ENCODE measurements at regions not wholly inside any gene's neighbourhood (a gene's known extent, or its start where the extent isn't known, plus 50 kb on each side); places are given as distances from the start of the nearest gene placed in this dataset.

DNA sequence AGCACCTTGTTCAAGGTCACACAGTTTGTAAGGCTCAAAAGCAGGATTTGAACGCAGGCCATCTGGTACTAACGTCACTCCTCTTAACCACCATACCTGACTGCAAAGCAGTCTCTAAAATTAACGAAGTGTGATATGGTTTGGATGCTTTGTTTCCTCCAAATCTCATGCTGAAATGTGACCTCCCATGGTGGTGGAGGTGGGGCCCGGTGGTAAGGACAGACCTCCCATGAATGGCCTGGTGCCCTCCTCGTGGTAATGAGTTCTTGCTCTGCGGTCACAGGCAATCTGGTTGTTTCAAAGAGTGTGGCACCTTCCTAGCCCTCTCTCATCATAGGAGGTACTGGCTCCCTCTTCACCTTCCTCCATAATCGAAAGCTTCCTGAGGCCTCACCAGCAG is 102.2 kb upstream of the BCL2L14 start:
- H3K9me3 ChIP-seq (ENCODE audit: control insufficient read depth, insufficient read depth, low read depth, low read length), result no peaks in the 10 kb centered on the region
- no peak for DNase-seq (ENCODE audit: low read depth, low spot score)
- TF ChIP-seq POLR2AphosphoS5 (IDR thresholded peaks at IDR 0.05; ENCODE audit: low read depth, low read length) (no peak), SIN3A (IDR thresholded peaks at IDR 0.05; ENCODE audit: borderline replicate concordance, insufficient read depth, low read depth, low read length) (no peak), TCF7L2 (IDR thresholded peaks at IDR 0.05; ENCODE audit: low read depth, low read length) (no peak)
- TF ChIP-seq, protein P1, sequence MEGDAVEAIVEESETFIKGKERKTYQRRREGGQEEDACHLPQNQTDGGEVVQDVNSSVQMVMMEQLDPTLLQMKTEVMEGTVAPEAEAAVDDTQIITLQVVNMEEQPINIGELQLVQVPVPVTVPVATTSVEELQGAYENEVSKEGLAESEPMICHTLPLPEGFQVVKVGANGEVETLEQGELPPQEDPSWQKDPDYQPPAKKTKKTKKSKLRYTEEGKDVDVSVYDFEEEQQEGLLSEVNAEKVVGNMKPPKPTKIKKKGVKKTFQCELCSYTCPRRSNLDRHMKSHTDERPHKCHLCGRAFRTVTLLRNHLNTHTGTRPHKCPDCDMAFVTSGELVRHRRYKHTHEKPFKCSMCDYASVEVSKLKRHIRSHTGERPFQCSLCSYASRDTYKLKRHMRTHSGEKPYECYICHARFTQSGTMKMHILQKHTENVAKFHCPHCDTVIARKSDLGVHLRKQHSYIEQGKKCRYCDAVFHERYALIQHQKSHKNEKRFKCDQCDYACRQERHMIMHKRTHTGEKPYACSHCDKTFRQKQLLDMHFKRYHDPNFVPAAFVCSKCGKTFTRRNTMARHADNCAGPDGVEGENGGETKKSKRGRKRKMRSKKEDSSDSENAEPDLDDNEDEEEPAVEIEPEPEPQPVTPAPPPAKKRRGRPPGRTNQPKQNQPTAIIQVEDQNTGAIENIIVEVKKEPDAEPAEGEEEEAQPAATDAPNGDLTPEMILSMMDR (IDR thresholded peaks at IDR 0.05), result no peak
- TF ChIP-seq, protein P2, sequence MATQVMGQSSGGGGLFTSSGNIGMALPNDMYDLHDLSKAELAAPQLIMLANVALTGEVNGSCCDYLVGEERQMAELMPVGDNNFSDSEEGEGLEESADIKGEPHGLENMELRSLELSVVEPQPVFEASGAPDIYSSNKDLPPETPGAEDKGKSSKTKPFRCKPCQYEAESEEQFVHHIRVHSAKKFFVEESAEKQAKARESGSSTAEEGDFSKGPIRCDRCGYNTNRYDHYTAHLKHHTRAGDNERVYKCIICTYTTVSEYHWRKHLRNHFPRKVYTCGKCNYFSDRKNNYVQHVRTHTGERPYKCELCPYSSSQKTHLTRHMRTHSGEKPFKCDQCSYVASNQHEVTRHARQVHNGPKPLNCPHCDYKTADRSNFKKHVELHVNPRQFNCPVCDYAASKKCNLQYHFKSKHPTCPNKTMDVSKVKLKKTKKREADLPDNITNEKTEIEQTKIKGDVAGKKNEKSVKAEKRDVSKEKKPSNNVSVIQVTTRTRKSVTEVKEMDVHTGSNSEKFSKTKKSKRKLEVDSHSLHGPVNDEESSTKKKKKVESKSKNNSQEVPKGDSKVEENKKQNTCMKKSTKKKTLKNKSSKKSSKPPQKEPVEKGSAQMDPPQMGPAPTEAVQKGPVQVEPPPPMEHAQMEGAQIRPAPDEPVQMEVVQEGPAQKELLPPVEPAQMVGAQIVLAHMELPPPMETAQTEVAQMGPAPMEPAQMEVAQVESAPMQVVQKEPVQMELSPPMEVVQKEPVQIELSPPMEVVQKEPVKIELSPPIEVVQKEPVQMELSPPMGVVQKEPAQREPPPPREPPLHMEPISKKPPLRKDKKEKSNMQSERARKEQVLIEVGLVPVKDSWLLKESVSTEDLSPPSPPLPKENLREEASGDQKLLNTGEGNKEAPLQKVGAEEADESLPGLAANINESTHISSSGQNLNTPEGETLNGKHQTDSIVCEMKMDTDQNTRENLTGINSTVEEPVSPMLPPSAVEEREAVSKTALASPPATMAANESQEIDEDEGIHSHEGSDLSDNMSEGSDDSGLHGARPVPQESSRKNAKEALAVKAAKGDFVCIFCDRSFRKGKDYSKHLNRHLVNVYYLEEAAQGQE (IDR thresholded peaks at IDR 0.05; ENCODE audit: insufficient read depth in 1 of 2, low read depth in 2 of 2, low read length in 1 of 2), result no peak
- no peaks in the 10 kb centered on the region for H3K4me1 ChIP-seq (ENCODE audit: control insufficient read depth, insufficient read depth, low read length)
- BruUV-seq (replicated peaks), result no TSS peak
- in situ Hi-C loops (cut with HindIII; ENCODE audit: low pct_unique_long_range_greater_than_20kb, low sequenced_read_pairs) (no loop called here), intact Hi-C loops (cut with micrococcal nuclease; ENCODE audit: unreplicated experiment) (no loop called here)
- no peak overlapping the region for H3K4me3 ChIP-seq (ENCODE audit: low read depth in 2 of 2, low read length in 2 of 2)
- POLR2A ChIA-PET, result no interaction called here
- H3K36me3 ChIP-seq (ENCODE audit: control insufficient read depth, insufficient read depth, low read length), result no peaks in the 10 kb centered on the region
- H3K27ac ChIP-seq (ENCODE audit: low read length), result no peak overlapping the region
- H3K27me3 ChIP-seq (ENCODE audit: control insufficient read depth, insufficient read depth, low read length), result no peaks in the 10 kb centered on the region
- ATAC-seq, result no peak
- CTCF ChIA-PET, result no interaction called here

DNA sequence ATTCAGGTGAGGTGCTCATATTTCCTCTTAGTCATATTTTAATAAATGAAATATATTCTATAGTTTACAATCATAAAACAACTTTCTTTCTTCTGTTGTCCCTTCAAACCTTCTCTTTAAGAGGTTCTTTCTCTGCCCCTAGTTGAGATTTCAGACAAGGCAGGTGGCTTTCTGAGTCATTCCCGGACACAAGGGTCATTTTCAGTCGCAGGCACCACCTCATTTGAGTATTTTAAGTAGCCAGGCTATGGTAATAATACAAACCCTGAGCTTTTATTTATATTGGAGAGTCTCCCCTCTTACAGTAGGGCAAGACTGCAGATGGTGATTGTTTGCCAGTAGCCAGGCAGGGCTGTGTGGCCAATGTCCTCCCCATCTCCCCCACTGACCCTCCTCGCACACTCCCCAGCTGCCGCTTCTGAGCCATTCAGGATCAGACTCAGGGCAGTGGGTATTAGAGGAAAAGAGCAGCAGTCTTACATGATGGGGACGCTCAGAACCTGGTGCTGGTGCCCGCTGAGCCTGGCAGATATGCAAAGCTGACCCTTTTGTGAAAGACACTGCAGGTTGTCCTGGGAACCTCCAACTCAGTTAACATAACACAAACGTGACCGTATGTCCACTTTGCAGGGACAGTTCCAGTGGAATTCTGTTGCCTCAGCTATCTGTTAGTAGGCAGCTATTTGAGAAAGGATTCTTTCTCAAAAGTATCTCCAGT is 101.1 kb upstream of the BCL2L14 start:
- Histone ChIP-seq H3K27me3 (ENCODE audit: control insufficient read depth, insufficient read depth, low read length) (no peaks in the 10 kb centered on the region), H3K4me1 (ENCODE audit: control insufficient read depth, insufficient read depth, low read length) (no peaks in the 10 kb centered on the region), H3K36me3 (ENCODE audit: control insufficient read depth, insufficient read depth, low read length) (no peaks in the 10 kb centered on the region), H3K27ac (ENCODE audit: low read length) (no peak overlapping the region), H3K9me3 (ENCODE audit: control insufficient read depth, insufficient read depth, low read depth, low read length) (no peaks in the 10 kb centered on the region), H3K4me3 (ENCODE audit: low read depth in 2 of 2, low read length in 2 of 2) (no peak overlapping the region)
- intact Hi-C loops (cut with micrococcal nuclease; ENCODE audit: unreplicated experiment) (no loop called here), in situ Hi-C loops (cut with HindIII; ENCODE audit: low pct_unique_long_range_greater_than_20kb, low sequenced_read_pairs) (no loop called here)
- ATAC-seq (no peak), DNase-seq (ENCODE audit: low read depth, low spot score) (no peak)
- ChIA-PET CTCF (no interaction called here), POLR2A (no interaction called here)
- BruUV-seq (replicated peaks), result no TSS peak
- TF ChIP-seq SIN3A (IDR thresholded peaks at IDR 0.05; ENCODE audit: borderline replicate concordance, insufficient read depth, low read depth, low read length) (no peak), POLR2AphosphoS5 (IDR thresholded peaks at IDR 0.05; ENCODE audit: low read depth, low read length) (no peak), TCF7L2 (IDR thresholded peaks at IDR 0.05; ENCODE audit: low read depth, low read length) (no peak)
- TF ChIP-seq, protein P2 (IDR thresholded peaks at IDR 0.05; ENCODE audit: insufficient read depth in 1 of 2, low read depth in 2 of 2, low read length in 1 of 2), result no peak
- TF ChIP-seq, protein P1 (IDR thresholded peaks at IDR 0.05), result no peak

Data from Panc1 (cell line).